ENCODE measurements at regions not wholly inside any gene's neighbourhood (a gene's known extent, or its start where the extent isn't known, plus 50 kb on each side); places are given as distances from the start of the nearest gene placed in this dataset.

DNA sequence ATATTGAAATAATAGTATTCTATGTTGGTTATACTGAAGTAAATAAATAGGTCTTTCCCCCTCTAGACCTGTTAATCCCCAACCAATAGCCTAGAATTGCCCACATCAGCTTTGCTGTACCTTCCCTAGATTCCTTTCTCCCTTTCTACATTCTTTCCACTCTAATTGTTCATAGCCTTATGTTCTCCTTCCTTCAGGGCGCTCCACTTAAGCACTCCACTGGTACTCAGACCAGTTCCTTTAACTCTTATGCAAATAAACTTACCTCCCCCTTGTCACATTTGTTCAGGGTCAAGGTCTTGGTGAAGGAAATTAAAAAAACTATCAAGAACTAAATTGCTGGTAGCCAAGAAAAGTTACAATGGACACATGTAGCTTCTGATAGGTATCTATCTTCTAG lies 294.8 kb downstream of the UTP18 start:
- DNase-seq (ENCODE audit: low read depth): no peak

DNA sequence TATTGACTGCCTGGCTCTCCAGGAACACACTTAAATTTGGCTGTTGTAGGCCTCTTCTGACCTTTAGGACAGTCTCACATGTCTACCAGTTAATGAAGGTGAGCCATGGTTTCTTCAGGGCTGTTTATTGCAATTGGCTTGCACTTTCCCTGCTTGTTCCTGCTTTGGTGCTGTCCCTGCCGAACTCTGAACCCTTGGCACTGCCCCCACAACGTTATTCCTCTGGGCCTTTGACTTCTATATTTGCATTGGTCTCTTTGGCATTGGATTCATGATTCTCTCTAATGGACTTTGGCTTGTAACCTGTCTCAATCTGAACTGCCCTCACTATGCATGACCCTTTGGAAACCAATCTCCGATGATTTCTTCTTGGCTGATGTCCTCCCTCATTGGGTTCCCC lies 299.4 kb downstream of the UTP18 start:
- no peak for DNase-seq (ENCODE audit: low read depth)

DNA sequence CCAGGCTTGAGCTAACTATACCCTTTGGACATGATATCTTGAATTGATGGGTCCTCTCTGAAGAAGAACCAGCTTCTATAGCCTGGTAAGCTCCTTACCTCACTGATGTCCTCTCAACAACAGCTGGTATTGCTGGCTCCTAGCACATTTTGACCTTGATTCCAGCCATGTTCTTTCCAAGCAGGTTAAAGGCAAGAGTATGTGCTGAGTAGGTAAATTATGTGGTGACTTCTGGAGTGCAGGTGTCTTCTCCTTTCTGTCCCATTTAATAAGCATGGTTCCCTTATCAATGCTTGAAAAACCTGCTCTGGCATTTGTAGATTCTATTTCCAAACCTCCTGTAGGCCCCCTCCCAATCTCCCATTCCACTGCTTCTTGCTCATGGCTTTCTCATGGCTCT lies 300.1 kb downstream of the UTP18 start:
- no peak for DNase-seq (ENCODE audit: low read depth)

DNA sequence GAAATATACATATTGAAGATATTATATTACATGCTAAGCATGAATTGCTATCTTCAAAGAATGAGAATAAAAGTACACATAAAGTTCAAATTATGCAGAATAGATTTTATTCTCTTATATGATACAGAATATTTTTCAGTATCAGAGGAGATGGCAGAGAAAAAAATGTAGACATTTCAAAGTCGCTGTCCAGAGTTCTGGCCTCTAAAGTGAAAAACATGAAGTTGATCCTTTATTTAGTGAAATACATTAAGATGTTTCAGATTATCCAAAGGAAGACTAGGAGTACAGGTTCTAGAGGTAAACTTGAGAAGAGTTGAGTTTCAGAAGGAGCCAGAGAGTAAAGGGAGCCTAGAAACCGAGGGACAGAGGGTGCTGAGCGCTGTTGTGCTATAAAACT lies 303.6 kb downstream of the UTP18 start:
- DNase-seq (ENCODE audit: low read depth): no peak

DNA sequence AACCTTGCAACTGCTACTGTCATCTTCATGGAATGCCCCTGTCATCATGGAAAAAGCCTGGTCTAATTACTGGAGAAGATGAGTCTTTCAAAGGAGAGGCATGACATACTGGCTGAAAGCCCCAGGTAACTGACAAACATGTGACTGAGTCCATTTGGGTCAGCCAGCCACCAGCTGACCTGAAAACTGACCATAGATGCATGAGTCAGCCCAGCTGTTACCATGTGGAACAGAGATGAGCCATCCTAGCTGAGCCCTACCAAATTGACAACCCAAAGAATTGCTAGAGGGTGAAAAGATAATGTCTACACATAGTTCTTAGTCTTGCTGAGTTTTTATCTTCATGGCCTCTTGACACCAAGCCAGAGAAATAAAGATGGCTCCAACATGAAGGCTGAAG lies 311.8 kb downstream of the UTP18 start:
- no peak for DNase-seq (ENCODE audit: low read depth)
